Caco-2 (cell line): ENCODE measurements at regions not wholly inside any gene's neighbourhood (a gene's known extent, or its start where the extent isn't known, plus 50 kb on each side); places are given as distances from the start of the nearest gene placed in this dataset.

Experiments used
- BruUV-seq: library from RNA; stranded (reverse); fragments of 400-500 nt; replicated peaks from 2 replicates; lab custom pipeline; 2021; lab: Mats Ljungman, UMichigan
- CTCF ChIA-PET: fragments of 300-600 bp; sonication (Branson Sonifier 250); formaldehyde crosslinking; loops from one replicate; lab custom pipeline; 2022; ENCODE audit warnings: antibody characterized with exemption; lab: Charles Lee
- POLR2A ChIA-PET: fragments of 300-600 bp; sonication (Branson Sonifier 250); formaldehyde crosslinking; loops from one replicate; lab custom pipeline; 2022; ENCODE audit warnings: antibody characterized with exemption; lab: Charles Lee
- DNase-seq, 2 experiments: peaks; one replicate each; pipeline versions ENCODE4 v3.0.0 to v3.0.0-alpha.2; 2020 to 2022
- H3K27me3 ChIP-seq: replicated peaks from 2 replicates; pipeline ENCODE4 v1.6.0; 2011; ENCODE audit warnings: low read length; ENCODE audit not compliant: control insufficient read depth, insufficient read depth
- H3K36me3 ChIP-seq: 2 replicates; pipeline ENCODE4 v1.5.1; 2011; ENCODE audit warnings: low read length; ENCODE audit not compliant: control insufficient read depth, insufficient read depth
- H3K4me1 ChIP-seq: fragments of 250-450 bp; sonication (Bioruptor Pico); 2 replicates; pipeline ENCODE4 v1.5.1; 2020; ENCODE audit warnings: mild to moderate bottlenecking
- H3K4me3 ChIP-seq: 2 replicates; pipeline ENCODE4 v1.5.1; 2011; ENCODE audit warnings: low read depth, mild to moderate bottlenecking, control low read depth, low read length
- H3K9me3 ChIP-seq: fragments of 250-450 bp; sonication (Bioruptor Pico); 2 replicates; pipeline ENCODE4 v1.5.1; 2020; ENCODE audit warnings: mild to moderate bottlenecking, moderate library complexity
- H3K27ac Mint-ChIP-seq: one replicate; pipeline ENCODE4 v1.8.0; 2022; ENCODE audit warnings: mixed read lengths; ENCODE audit not compliant: unreplicated experiment
- H3K27me3 Mint-ChIP-seq: one replicate; pipeline ENCODE4 v1.8.0; 2022; ENCODE audit warnings: mixed read lengths; ENCODE audit not compliant: insufficient read depth, unreplicated experiment
- H3K36me3 Mint-ChIP-seq: one replicate; pipeline ENCODE4 v1.8.0; 2022; ENCODE audit warnings: mild to moderate bottlenecking, mixed read lengths; ENCODE audit not compliant: insufficient read depth, unreplicated experiment
- H3K4me1 Mint-ChIP-seq: one replicate; pipeline ENCODE4 v1.8.0; 2022; ENCODE audit warnings: low read depth, mixed read lengths; ENCODE audit not compliant: unreplicated experiment
- H3K4me3 Mint-ChIP-seq: one replicate; pipeline ENCODE4 v1.8.0; 2022; ENCODE audit warnings: mild to moderate bottlenecking, moderate library complexity, mixed read lengths; ENCODE audit not compliant: unreplicated experiment
- H3K9me3 Mint-ChIP-seq: one replicate; pipeline ENCODE4 v1.8.0; 2022; ENCODE audit warnings: mixed read lengths; ENCODE audit not compliant: unreplicated experiment
- CTCF ChIP-seq, 2 experiments: fragments of 200-600 bp in 1 of 2; IDR thresholded peaks; 1 replicate in 1 of 2; 2 replicates in 1 of 2; pipeline versions ENCODE4 v1.5.1 to v1.8.0; 2011 to 2022; ENCODE audit warnings: antibody characterized with exemption in 1 of 2, control low read depth in 1 of 2, inconsistent platforms in 1 of 2, low read depth in 1 of 2, low read length in 1 of 2, mild to moderate bottlenecking in 1 of 2, moderate library complexity in 1 of 2; ENCODE audit not compliant: insufficient read depth in 1 of 2, severe bottlenecking in 1 of 2, unreplicated experiment in 1 of 2
- intact Hi-C: fragments of 100-400 bp; cut with micrococcal nuclease; formaldehyde crosslinking; loops from one replicate; pipeline ENCODE4 v1.10.0; 2022; ENCODE audit not compliant: unreplicated experiment

- no peak for DNase-seq
- TF ChIP-seq CTCF (IDR thresholded peaks at IDR 0.05; ENCODE audit: insufficient read depth in 1 of 2, low read depth in 1 of 2, low read length in 1 of 2, severe bottlenecking in 1 of 2, unreplicated experiment in 1 of 2), result no peak
- ChIA-PET CTCF (no interaction called here), POLR2A (no interaction called here)
- Mint-ChIP-seq H3K27ac (no peak overlapping the region), H3K4me3 (no peak overlapping the region), H3K27me3 (no peaks in the 10 kb centered on the region), H3K36me3 (no peaks in the 10 kb centered on the region), H3K4me1 (no peaks in the 10 kb centered on the region), H3K9me3 (peaks cover 35% of the 10 kb centered on the region)
- H3K27me3 ChIP-seq, result no peaks in the 10 kb centered on the region
- no TSS peak for BruUV-seq
- no peaks in the 10 kb centered on the region for H3K4me1 ChIP-seq
- intact Hi-C loops, result no loop called here
- H3K36me3 ChIP-seq, result no peaks in the 10 kb centered on the region
- no peaks in the 10 kb centered on the region for H3K9me3 ChIP-seq
- no peak overlapping the region for H3K4me3 ChIP-seq
Observed at GRCh38 chr2:6482256-6482655, 383.5 kb downstream of the CMPK2 start.

- POLR2A ChIA-PET, result no interaction called here
- intact Hi-C loops, result no loop called here
- Histone ChIP-seq H3K9me3 (no peaks in the 10 kb centered on the region), H3K4me1 (no peaks in the 10 kb centered on the region), H3K36me3 (no peaks in the 10 kb centered on the region), H3K4me3 (no peak overlapping the region), H3K27me3 (no peaks in the 10 kb centered on the region)
- no peak for DNase-seq
- Mint-ChIP-seq H3K4me3 (no peak overlapping the region), H3K4me1 (no peaks in the 10 kb centered on the region), H3K27me3 (no peaks in the 10 kb centered on the region), H3K36me3 (no peaks in the 10 kb centered on the region), H3K9me3 (peaks cover 17% of the 10 kb centered on the region), H3K27ac (no peak overlapping the region)
- BruUV-seq, result no TSS peak
- TF ChIP-seq CTCF (IDR thresholded peaks at IDR 0.05; ENCODE audit: insufficient read depth in 1 of 2, low read depth in 1 of 2, low read length in 1 of 2, severe bottlenecking in 1 of 2, unreplicated experiment in 1 of 2), result no peak
- CTCF ChIA-PET, result no interaction called here
Observed at GRCh38 chr2:6487765-6488164, 377.9 kb downstream of the CMPK2 start.

GRCh38 chr2:6492573-6492972 is 373.1 kb downstream of the CMPK2 start:
- DNase-seq, result no peak
- BruUV-seq, result no TSS peak
- Mint-ChIP-seq H3K9me3 (no peaks in the 10 kb centered on the region), H3K4me1 (no peaks in the 10 kb centered on the region), H3K36me3 (no peaks in the 10 kb centered on the region), H3K27ac (no peak overlapping the region), H3K27me3 (peaks cover 2% of the 10 kb centered on the region), H3K4me3 (no peak overlapping the region)
- ChIA-PET POLR2A (no interaction called here), CTCF (no interaction called here)
- H3K27me3 ChIP-seq, result no peaks in the 10 kb centered on the region
- no peak overlapping the region for H3K4me3 ChIP-seq
- TF ChIP-seq CTCF (IDR thresholded peaks at IDR 0.05; ENCODE audit: insufficient read depth in 1 of 2, low read depth in 1 of 2, low read length in 1 of 2, severe bottlenecking in 1 of 2, unreplicated experiment in 1 of 2), result no peak
- intact Hi-C loops, result no loop called here
- H3K9me3 ChIP-seq, result no peaks in the 10 kb centered on the region
- no peaks in the 10 kb centered on the region for H3K36me3 ChIP-seq
- no peaks in the 10 kb centered on the region for H3K4me1 ChIP-seq
